Fibroblast of upper back skin (primary cell): ENCODE measurements at regions not wholly inside any gene's neighbourhood (a gene's known extent, or its start where the extent isn't known, plus 50 kb on each side); places are given as distances from the start of the nearest gene placed in this dataset.
"Not testable (repeated sequence)": the region's sequence is repeated elsewhere in the genome, so short reads cannot be mapped to it uniquely, and the experiment has no call there.

ENCODE experiments used
- DNase-seq: peaks from one replicate; pipeline ENCODE4 v3.0.0-alpha.2; 2013

GRCh38 chr15:31606931-31607497 is 280.4 kb downstream of the KLF13 start:
- peak; percentile 22 for DNase-seq

DNA sequence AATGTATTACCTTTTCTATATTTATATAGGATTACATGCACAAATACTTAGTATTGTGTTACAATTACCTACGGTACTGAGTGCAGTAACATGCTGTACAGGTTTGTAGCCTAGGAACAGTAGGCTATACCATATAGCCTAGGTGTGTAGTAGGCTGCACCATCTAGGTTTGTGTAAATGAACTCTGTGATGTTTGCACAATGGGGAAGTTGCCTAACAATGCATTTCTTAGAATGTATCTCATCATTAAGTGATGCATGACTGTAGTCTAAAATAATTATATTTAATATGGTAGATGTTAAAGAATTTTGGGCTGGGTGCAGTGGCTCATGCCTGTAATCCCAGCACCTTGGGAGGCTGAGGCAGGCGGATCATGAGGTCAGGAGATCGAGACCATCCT is 281.0 kb downstream of the KLF13 start:
- no peak for DNase-seq

- DNase-seq = no peak
These were observed 282.6 kb downstream of the KLF13 start for GRCh38 chr15:31609258-31609681.

- no peak for DNase-seq
These were observed 283.3 kb downstream of the KLF13 start for GRCh38 chr15:31609906-31610305.

GRCh38 chr15:31615643-31616415 is 289.2 kb downstream of the KLF13 start:
- DNase-seq = no peak

- not testable (repeated sequence) for DNase-seq
These were observed 296.7 kb downstream of the KLF13 start for GRCh38 chr15:31623297-31623696.

- DNase-seq = not testable (repeated sequence)
These were observed 297.5 kb downstream of the KLF13 start for GRCh38 chr15:31624115-31624514.

GRCh38 chr15:31635715-31636114 is 309.1 kb downstream of the KLF13 start:
- DNase-seq = not testable (repeated sequence)

DNA sequence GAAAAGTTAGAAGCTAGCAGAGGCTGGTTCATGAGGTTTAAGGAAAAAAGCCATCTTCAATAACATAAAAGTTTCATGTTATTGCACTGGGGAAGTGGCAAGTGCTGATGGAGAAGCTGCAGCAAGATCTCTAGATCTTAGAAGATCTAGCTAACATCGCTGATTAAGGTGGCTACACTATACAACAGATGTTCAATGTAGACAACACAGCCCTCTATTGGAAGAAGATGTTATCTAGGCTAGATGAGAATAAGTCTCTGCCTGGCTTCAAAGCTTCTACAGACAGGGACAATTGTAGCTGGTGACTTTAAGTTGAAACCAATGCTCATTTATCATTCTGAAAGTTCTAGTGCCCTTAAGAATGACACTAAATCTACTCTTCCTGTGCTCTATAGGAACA is 310.3 kb downstream of the KLF13 start:
- not testable (repeated sequence) for DNase-seq

- not testable (repeated sequence) for DNase-seq
These were observed 317.3 kb downstream of the KLF13 start for GRCh38 chr15:31643955-31644354.

DNA sequence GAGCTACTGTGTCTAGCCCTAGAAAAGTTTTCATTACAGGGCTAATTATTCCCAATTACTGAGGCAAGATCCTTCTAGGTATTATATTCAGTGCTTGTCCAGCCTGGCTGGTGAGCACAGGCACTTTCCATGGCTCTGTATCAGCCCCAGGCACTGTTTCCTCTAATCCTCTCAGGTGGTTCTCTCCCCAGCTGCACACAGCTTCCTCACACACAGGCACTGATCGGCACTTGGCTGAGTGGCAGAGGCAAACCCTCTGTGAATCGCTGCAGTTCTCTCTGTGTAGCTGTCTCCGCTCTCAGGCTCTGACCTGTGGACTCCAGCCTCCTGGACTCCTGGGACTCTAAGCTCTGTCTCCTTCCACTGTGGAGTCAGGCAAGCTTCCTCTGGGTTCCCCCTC is 318.1 kb downstream of the KLF13 start:
- not testable (repeated sequence) for DNase-seq

DNA sequence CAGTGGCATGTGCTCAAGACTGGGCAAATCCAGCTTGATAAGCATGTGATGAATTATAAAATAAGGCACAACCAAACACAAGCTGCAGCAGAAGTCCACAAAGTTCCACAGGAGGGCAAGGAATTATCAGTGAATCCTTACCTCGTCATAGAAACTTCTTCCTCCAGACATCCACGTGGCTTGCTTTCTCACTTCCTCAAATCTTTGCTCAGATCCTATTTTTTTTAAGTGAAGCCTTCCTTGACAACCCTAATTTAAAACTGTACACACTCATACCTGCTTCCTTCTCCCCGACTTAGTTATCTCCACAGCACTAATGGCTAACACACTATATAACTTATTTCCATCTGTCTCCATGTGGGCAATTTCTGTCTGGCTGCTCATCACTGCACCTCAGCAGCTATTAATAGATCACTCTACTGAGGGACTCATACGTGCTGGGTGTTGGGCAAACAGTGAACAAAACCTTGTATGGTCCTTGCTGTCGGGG is 320.7 kb downstream of the KLF13 start:
- DNase-seq = not testable (repeated sequence)

DNA sequence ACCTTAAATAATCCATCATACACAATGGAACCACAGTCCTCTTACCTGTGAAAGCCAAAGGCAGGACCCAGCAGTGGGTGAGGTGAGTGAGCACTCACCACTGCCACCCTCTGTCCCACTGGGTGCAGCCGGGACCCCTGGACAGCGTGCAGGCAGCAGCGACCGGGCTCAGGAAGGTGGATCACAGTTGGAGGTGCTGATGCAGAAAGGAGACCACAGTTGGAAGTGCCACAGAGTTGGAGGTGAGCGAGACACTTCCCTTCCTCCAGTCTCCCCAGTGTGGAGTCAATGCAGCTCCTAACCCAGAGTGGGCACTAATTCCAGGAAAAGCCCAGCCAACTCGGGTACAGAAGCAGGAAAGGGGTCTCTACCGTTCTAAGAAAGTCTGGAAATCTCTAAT is 323.0 kb downstream of the KLF13 start:
- not testable (repeated sequence) for DNase-seq

GRCh38 chr15:31650055-31650701 is 323.5 kb downstream of the KLF13 start:
- DNase-seq = not testable (repeated sequence)

- DNase-seq = not testable (repeated sequence)
These were observed 330.3 kb downstream of the KLF13 start for GRCh38 chr15:31656915-31657314.

GRCh38 chr15:31660816-31661215 is 334.2 kb downstream of the KLF13 start:
- DNase-seq = no peak

- DNase-seq = not testable (repeated sequence)
These were observed 339.1 kb downstream of the KLF13 start for GRCh38 chr15:31665732-31666131.

- DNase-seq = not testable (repeated sequence)
These were observed 342.7 kb downstream of the KLF13 start for GRCh38 chr15:31669158-31669908.

DNA sequence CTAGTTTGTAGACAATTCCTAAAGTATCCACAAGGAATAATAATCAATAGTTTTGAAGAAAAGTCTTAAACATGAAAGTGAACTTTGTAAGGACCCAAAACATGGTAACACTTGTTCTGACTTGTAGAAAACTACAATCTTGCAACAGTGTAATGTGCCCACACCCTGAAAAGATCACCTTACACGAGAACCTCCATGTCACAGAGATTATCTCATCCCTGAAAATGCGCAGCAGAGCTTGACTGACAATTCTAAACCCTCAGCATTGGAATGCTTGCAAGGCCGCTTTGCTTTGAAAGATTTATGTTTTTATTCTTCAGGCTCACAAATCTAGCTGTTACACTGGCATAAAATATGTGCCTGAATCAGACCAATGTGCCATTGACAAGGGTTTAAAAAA is 346.6 kb downstream of the KLF13 start:
- not testable (repeated sequence) for DNase-seq

DNA sequence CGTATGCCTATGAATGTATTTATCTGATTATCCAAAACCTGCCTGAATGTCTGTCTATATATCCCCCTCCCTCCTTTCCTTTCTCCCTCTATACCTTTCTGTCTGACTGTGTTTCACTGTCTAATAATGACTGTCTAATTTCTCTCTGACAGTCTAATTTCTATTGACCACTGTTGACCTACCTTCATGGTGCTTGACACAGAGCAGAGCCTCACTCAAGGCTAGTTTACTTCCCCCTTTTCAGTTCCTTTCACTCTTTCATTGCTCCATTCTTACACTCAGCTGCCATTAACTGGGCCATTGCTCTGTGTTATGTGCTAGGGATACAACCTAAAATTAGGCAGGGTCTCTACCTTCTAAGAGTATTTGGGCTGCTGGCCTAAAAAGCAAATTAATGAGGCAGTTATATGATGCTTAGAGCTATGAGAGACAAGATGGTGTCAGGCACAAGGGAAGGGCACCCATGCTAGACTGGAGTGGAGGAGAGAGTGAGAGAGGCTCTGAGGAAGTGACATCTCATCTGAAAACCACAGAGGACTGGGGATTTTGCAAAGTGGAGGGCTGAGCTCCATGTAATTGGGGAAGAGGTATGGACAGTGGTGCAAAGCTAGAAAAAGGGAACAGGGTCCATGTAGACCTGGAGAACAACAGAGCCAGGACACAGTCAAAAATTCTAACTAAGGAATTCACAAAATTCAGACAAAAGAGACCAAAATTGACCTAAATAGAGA is 348.6 kb upstream of the CHRNA7 start:
- DNase-seq = not testable (repeated sequence)

- not testable (repeated sequence) for DNase-seq
These were observed 343.2 kb upstream of the CHRNA7 start for GRCh38 chr15:31687088-31687487.

DNA sequence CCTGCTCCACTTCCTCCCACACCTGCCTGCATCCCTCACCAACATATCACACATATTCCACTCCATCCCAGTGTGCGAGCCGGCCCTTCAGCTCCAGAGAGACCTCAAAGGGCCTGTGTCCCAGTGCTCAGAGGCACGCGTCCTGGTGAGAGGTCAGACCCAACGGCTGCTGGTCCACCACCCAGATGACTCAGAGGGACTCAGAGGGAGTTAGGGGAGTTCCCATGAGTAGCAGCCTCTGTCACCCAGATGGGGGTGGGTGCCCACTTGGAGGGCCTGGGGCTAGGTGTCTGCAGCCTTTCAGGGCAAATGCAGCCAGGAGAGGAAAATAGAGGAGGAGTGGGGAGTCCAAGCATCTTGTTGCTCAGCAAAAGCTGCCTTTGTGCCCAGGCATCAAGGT is 333.8 kb upstream of the CHRNA7 start:
- not testable (repeated sequence) for DNase-seq
